SJCRH30 (cell line): ENCODE measurements at regions not wholly inside any gene's neighbourhood (a gene's known extent, or its start where the extent isn't known, plus 50 kb on each side); places are given as distances from the start of the nearest gene placed in this dataset.
A peak's percentile ranks its signal among the peaks of the same experiment; 100 is the strongest.

Experiments used
- DNase-seq, 2 experiments: peaks; one replicate each; pipeline ENCODE4 v3.0.0-alpha.2; 2015 to 2020
- H3K27ac ChIP-seq: fragments of 250-450 bp; sonication (Bioruptor Pico); 2 replicates; pipeline ENCODE4 v1.5.1; 2020; ENCODE audit warnings: mild to moderate bottlenecking, moderate library complexity
- H3K27me3 ChIP-seq: fragments of 250-450 bp; sonication (Bioruptor Pico); 2 replicates; pipeline ENCODE4 v1.5.1; 2020; ENCODE audit warnings: mild to moderate bottlenecking, moderate library complexity
- H3K36me3 ChIP-seq: fragments of 250-450 bp; sonication (Bioruptor Pico); 2 replicates; pipeline ENCODE4 v1.5.1; 2020; ENCODE audit warnings: mild to moderate bottlenecking, moderate library complexity
- H3K4me1 ChIP-seq: fragments of 250-450 bp; sonication (Bioruptor Pico); 2 replicates; pipeline ENCODE4 v1.5.1; 2020; ENCODE audit warnings: mild to moderate bottlenecking, moderate library complexity
- H3K4me3 ChIP-seq: fragments of 250-450 bp; sonication (Bioruptor Pico); 2 replicates; pipeline ENCODE4 v1.5.1; 2020; ENCODE audit warnings: mild to moderate bottlenecking, moderate library complexity
- H3K9me3 ChIP-seq: fragments of 250-450 bp; sonication (Bioruptor Pico); replicated peaks from 2 replicates; pipeline ENCODE4 v1.5.1; 2020; ENCODE audit warnings: mild to moderate bottlenecking, moderate library complexity

GRCh38 chr3:13718436-13718835, 161.4 kb downstream of the WNT7A start:
- no peaks in the 10 kb centered on the region for H3K27me3 ChIP-seq
- no peaks in the 10 kb centered on the region for H3K4me1 ChIP-seq
- no peak overlapping the region for H3K27ac ChIP-seq
- no peaks in the 10 kb centered on the region for H3K9me3 ChIP-seq
- DNase-seq, result no peak
- H3K4me3 ChIP-seq, result no peak overlapping the region
- no peaks in the 10 kb centered on the region for H3K36me3 ChIP-seq

- H3K27ac ChIP-seq, result no peak overlapping the region
- no peaks in the 10 kb centered on the region for H3K4me1 ChIP-seq
- DNase-seq, result no peak
- H3K9me3 ChIP-seq, result no peaks in the 10 kb centered on the region
- H3K36me3 ChIP-seq, result no peaks in the 10 kb centered on the region
- H3K27me3 ChIP-seq, result no peaks in the 10 kb centered on the region
- no peak overlapping the region for H3K4me3 ChIP-seq
Measured at GRCh38 chr3:13718000-13718399, 161.9 kb downstream of the WNT7A start.

- no peaks in the 10 kb centered on the region for H3K36me3 ChIP-seq
- peak in 1 of 2 experiments; percentile 13 for DNase-seq
- H3K9me3 ChIP-seq, result no peaks in the 10 kb centered on the region
- H3K4me3 ChIP-seq, result no peak overlapping the region
- H3K27ac ChIP-seq, result no peak overlapping the region
- H3K27me3 ChIP-seq, result no peaks in the 10 kb centered on the region
- no peaks in the 10 kb centered on the region for H3K4me1 ChIP-seq
Measured at GRCh38 chr3:13717222-13717895, 162.5 kb downstream of the WNT7A start.

GRCh38 chr3:13716540-13717221, 163.2 kb downstream of the WNT7A start:
- Histone ChIP-seq H3K9me3 (no peaks in the 10 kb centered on the region), H3K4me1 (no peaks in the 10 kb centered on the region), H3K27ac (no peak overlapping the region), H3K4me3 (no peak overlapping the region), H3K27me3 (no peaks in the 10 kb centered on the region), H3K36me3 (no peaks in the 10 kb centered on the region)
- no peak for DNase-seq

GRCh38 chr3:13715961-13716360, 163.9 kb downstream of the WNT7A start:
- H3K36me3 ChIP-seq, result no peaks in the 10 kb centered on the region
- DNase-seq, result no peak
- no peak overlapping the region for H3K4me3 ChIP-seq
- H3K27me3 ChIP-seq, result no peaks in the 10 kb centered on the region
- H3K4me1 ChIP-seq, result no peaks in the 10 kb centered on the region
- no peak overlapping the region for H3K27ac ChIP-seq
- H3K9me3 ChIP-seq, result no peaks in the 10 kb centered on the region

GRCh38 chr3:13715167-13715954, 164.5 kb downstream of the WNT7A start:
- H3K4me3 ChIP-seq, result no peak overlapping the region
- no peaks in the 10 kb centered on the region for H3K9me3 ChIP-seq
- H3K36me3 ChIP-seq, result no peaks in the 10 kb centered on the region
- H3K4me1 ChIP-seq, result no peaks in the 10 kb centered on the region
- DNase-seq, result no peak
- no peaks in the 10 kb centered on the region for H3K27me3 ChIP-seq
- no peak overlapping the region for H3K27ac ChIP-seq

GRCh38 chr3:13714251-13714916, 165.5 kb downstream of the FBLN2 start:
- DNase-seq, result no peak
- Histone ChIP-seq H3K4me3 (no peak overlapping the region), H3K36me3 (no peaks in the 10 kb centered on the region), H3K9me3 (no peaks in the 10 kb centered on the region), H3K27me3 (no peaks in the 10 kb centered on the region), H3K4me1 (no peaks in the 10 kb centered on the region), H3K27ac (no peak overlapping the region)

- no peaks in the 10 kb centered on the region for H3K36me3 ChIP-seq
- no peaks in the 10 kb centered on the region for H3K4me1 ChIP-seq
- no peak for DNase-seq
- H3K9me3 ChIP-seq, result no peaks in the 10 kb centered on the region
- H3K4me3 ChIP-seq, result no peak overlapping the region
- no peaks in the 10 kb centered on the region for H3K27me3 ChIP-seq
- H3K27ac ChIP-seq, result no peak overlapping the region
Measured at GRCh38 chr3:13713396-13713795, 164.5 kb downstream of the FBLN2 start.

GRCh38 chr3:13712682-13713180, 163.8 kb downstream of the FBLN2 start:
- Histone ChIP-seq H3K9me3 (no peaks in the 10 kb centered on the region), H3K4me3 (no peak overlapping the region), H3K27me3 (no peaks in the 10 kb centered on the region), H3K27ac (no peak overlapping the region), H3K4me1 (no peaks in the 10 kb centered on the region), H3K36me3 (no peaks in the 10 kb centered on the region)
- DNase-seq, result no peak

- Histone ChIP-seq H3K36me3 (no peaks in the 10 kb centered on the region), H3K27ac (no peak overlapping the region), H3K4me1 (no peaks in the 10 kb centered on the region), H3K9me3 (no peaks in the 10 kb centered on the region), H3K4me3 (no peak overlapping the region), H3K27me3 (no peaks in the 10 kb centered on the region)
- no peak for DNase-seq
Measured at GRCh38 chr3:13711911-13712650, 163.2 kb downstream of the FBLN2 start.

- Histone ChIP-seq H3K36me3 (no peaks in the 10 kb centered on the region), H3K27me3 (no peaks in the 10 kb centered on the region), H3K9me3 (no peaks in the 10 kb centered on the region), H3K27ac (no peak overlapping the region), H3K4me1 (no peaks in the 10 kb centered on the region), H3K4me3 (no peak overlapping the region)
- peak in 1 of 2 experiments; percentile 1 for DNase-seq
Measured at GRCh38 chr3:13710251-13710650, 161.3 kb downstream of the FBLN2 start.

GRCh38 chr3:13709706-13710105, 160.8 kb downstream of the FBLN2 start:
- H3K4me1 ChIP-seq, result no peaks in the 10 kb centered on the region
- no peaks in the 10 kb centered on the region for H3K36me3 ChIP-seq
- no peaks in the 10 kb centered on the region for H3K9me3 ChIP-seq
- no peaks in the 10 kb centered on the region for H3K27me3 ChIP-seq
- DNase-seq, result no peak
- no peak overlapping the region for H3K27ac ChIP-seq
- H3K4me3 ChIP-seq, result no peak overlapping the region

GRCh38 chr3:13708871-13709595, 160.1 kb downstream of the FBLN2 start:
- Histone ChIP-seq H3K4me3 (no peak overlapping the region), H3K27me3 (no peaks in the 10 kb centered on the region), H3K36me3 (no peaks in the 10 kb centered on the region), H3K4me1 (no peaks in the 10 kb centered on the region), H3K9me3 (no peaks in the 10 kb centered on the region), H3K27ac (no peak overlapping the region)
- DNase-seq, result peak in 1 of 2 experiments; percentile 1

- Histone ChIP-seq H3K4me1 (no peaks in the 10 kb centered on the region), H3K27ac (no peak overlapping the region), H3K36me3 (no peaks in the 10 kb centered on the region), H3K27me3 (no peaks in the 10 kb centered on the region), H3K9me3 (no peaks in the 10 kb centered on the region), H3K4me3 (no peak overlapping the region)
- DNase-seq, result peak in 1 of 2 experiments; percentile 1
Measured at GRCh38 chr3:13708301-13708700, 159.4 kb downstream of the FBLN2 start.
